ENCODE measurements at regions not wholly inside any gene's neighbourhood (a gene's known extent, or its start where the extent isn't known, plus 50 kb on each side); places are given as distances from the start of the nearest gene placed in this dataset.

GRCh38 chr16:26189536-26189935 is 497.8 kb downstream of the HS3ST4 start:
- DNase-seq = no peak

- no peak for DNase-seq
These were observed 502.8 kb downstream of the HS3ST4 start for GRCh38 chr16:26194526-26194925.

GRCh38 chr16:26195225-26195624 is 503.5 kb downstream of the HS3ST4 start:
- DNase-seq = no peak

- DNase-seq = no peak
These were observed 504.6 kb downstream of the HS3ST4 start for GRCh38 chr16:26196310-26196709.

GRCh38 chr16:26196802-26197201 is 505.0 kb downstream of the HS3ST4 start:
- no peak for DNase-seq

- DNase-seq = no peak
These were observed 505.9 kb downstream of the HS3ST4 start for GRCh38 chr16:26197707-26198106.

GRCh38 chr16:26198221-26198620 is 506.5 kb downstream of the HS3ST4 start:
- no peak for DNase-seq

- no peak for DNase-seq
These were observed 512.4 kb downstream of the HS3ST4 start for GRCh38 chr16:26204138-26204537.

GRCh38 chr16:26211542-26211941 is 519.8 kb downstream of the HS3ST4 start:
- DNase-seq = no peak

GRCh38 chr16:26212599-26212998 is 520.8 kb downstream of the HS3ST4 start:
- DNase-seq = no peak

GRCh38 chr16:26214581-26215174 is 522.9 kb downstream of the HS3ST4 start:
- DNase-seq = no peak

- DNase-seq = no peak
These were observed 529.1 kb downstream of the HS3ST4 start for GRCh38 chr16:26220894-26221293.

- no peak for DNase-seq
These were observed 539.9 kb downstream of the HS3ST4 start for GRCh38 chr16:26231647-26232046.

- no peak for DNase-seq
These were observed 549.0 kb downstream of the HS3ST4 start for GRCh38 chr16:26240807-26241206.

GRCh38 chr16:26247063-26247462 is 555.3 kb downstream of the HS3ST4 start:
- no peak for DNase-seq

GRCh38 chr16:26252598-26252997 is 560.8 kb downstream of the HS3ST4 start:
- no peak for DNase-seq

GRCh38 chr16:26261621-26262020 is 569.9 kb downstream of the HS3ST4 start:
- DNase-seq = no peak

- no peak for DNase-seq
These were observed 571.6 kb downstream of the HS3ST4 start for GRCh38 chr16:26263406-26263805.

GRCh38 chr16:26267641-26268040 is 575.9 kb downstream of the HS3ST4 start:
- DNase-seq = no peak

GRCh38 chr16:26269673-26270072 is 577.9 kb downstream of the HS3ST4 start:
- DNase-seq = no peak

- DNase-seq = no peak
These were observed 581.8 kb downstream of the HS3ST4 start for GRCh38 chr16:26273607-26274006.

GRCh38 chr16:26275021-26275590 is 583.3 kb downstream of the HS3ST4 start:
- no peak for DNase-seq

GRCh38 chr16:26276289-26276688 is 584.5 kb downstream of the HS3ST4 start:
- no peak for DNase-seq

GRCh38 chr16:26281381-26282110 is 589.8 kb downstream of the HS3ST4 start:
- DNase-seq = no peak
